AG04450 (cell line): ENCODE measurements at regions not wholly inside any gene's neighbourhood (a gene's known extent, or its start where the extent isn't known, plus 50 kb on each side); places are given as distances from the start of the nearest gene placed in this dataset.

Experiments used
- CTCF ChIA-PET: fragments of 300-600, 350-600 bp; formaldehyde crosslinking; extraction: SDS; loops from one replicate; lab custom pipeline; 2022; ENCODE audit warnings: antibody characterized with exemption, inconsistent platforms; lab: Charles Lee
- POLR2A ChIA-PET: fragments of 350-600 bp; formaldehyde crosslinking; extraction: SDS; loops from one replicate; lab custom pipeline; 2021; ENCODE audit warnings: antibody characterized with exemption, inconsistent platforms; lab: Yijun Ruan, JAX
- DNase-seq: peaks from one replicate; pipeline ENCODE4 v3.0.0-alpha.2; 2011; ENCODE audit warnings: low read depth, low spot score
- H3K27ac ChIP-seq: one replicate; pipeline ENCODE4 v1.5.1; 2012; ENCODE audit warnings: low read depth, low read length, control low read depth
- H3K27me3 ChIP-seq: one replicate; pipeline ENCODE4 v1.6.0; 2012; ENCODE audit warnings: low read length; ENCODE audit not compliant: control insufficient read depth, insufficient read depth
- H3K4me3 ChIP-seq: 2 replicates; pipeline ENCODE4 v1.5.1; 2011; ENCODE audit warnings: mild to moderate bottlenecking, low read depth, low read length, control low read depth
- H3K9me3 ChIP-seq: 2 replicates; pipeline ENCODE4 v1.5.1; 2012; ENCODE audit warnings: low read length; ENCODE audit not compliant: control insufficient read depth, insufficient read depth
- TF ChIP-seq, protein P1 (sequence below): IDR thresholded peaks from 2 replicates; pipeline ENCODE4 v1.5.1; 2011; ENCODE audit warnings: low read depth, low read length, control low read depth, inconsistent platforms

DNA sequence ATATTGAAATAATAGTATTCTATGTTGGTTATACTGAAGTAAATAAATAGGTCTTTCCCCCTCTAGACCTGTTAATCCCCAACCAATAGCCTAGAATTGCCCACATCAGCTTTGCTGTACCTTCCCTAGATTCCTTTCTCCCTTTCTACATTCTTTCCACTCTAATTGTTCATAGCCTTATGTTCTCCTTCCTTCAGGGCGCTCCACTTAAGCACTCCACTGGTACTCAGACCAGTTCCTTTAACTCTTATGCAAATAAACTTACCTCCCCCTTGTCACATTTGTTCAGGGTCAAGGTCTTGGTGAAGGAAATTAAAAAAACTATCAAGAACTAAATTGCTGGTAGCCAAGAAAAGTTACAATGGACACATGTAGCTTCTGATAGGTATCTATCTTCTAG lies 294.8 kb downstream of the UTP18 start:
- no peaks in the 10 kb centered on the region for H3K27me3 ChIP-seq
- no peak overlapping the region for H3K4me3 ChIP-seq
- CTCF ChIA-PET: no interaction called here
- TF ChIP-seq, protein P1, sequence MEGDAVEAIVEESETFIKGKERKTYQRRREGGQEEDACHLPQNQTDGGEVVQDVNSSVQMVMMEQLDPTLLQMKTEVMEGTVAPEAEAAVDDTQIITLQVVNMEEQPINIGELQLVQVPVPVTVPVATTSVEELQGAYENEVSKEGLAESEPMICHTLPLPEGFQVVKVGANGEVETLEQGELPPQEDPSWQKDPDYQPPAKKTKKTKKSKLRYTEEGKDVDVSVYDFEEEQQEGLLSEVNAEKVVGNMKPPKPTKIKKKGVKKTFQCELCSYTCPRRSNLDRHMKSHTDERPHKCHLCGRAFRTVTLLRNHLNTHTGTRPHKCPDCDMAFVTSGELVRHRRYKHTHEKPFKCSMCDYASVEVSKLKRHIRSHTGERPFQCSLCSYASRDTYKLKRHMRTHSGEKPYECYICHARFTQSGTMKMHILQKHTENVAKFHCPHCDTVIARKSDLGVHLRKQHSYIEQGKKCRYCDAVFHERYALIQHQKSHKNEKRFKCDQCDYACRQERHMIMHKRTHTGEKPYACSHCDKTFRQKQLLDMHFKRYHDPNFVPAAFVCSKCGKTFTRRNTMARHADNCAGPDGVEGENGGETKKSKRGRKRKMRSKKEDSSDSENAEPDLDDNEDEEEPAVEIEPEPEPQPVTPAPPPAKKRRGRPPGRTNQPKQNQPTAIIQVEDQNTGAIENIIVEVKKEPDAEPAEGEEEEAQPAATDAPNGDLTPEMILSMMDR: no peak
- no peak for DNase-seq
- H3K9me3 ChIP-seq: peaks cover 2% of the 10 kb centered on the region; the same call in 1 of the 2 replicates
- no peak overlapping the region for H3K27ac ChIP-seq
- POLR2A ChIA-PET: no interaction called here

DNA sequence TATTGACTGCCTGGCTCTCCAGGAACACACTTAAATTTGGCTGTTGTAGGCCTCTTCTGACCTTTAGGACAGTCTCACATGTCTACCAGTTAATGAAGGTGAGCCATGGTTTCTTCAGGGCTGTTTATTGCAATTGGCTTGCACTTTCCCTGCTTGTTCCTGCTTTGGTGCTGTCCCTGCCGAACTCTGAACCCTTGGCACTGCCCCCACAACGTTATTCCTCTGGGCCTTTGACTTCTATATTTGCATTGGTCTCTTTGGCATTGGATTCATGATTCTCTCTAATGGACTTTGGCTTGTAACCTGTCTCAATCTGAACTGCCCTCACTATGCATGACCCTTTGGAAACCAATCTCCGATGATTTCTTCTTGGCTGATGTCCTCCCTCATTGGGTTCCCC lies 299.4 kb downstream of the UTP18 start:
- no peak overlapping the region for H3K4me3 ChIP-seq
- ChIA-PET CTCF (no interaction called here), POLR2A (no interaction called here)
- no peak for DNase-seq
- H3K9me3 ChIP-seq: no peaks in the 10 kb centered on the region; the same call in 1 of the 2 replicates
- no peaks in the 10 kb centered on the region for H3K27me3 ChIP-seq
- no peak overlapping the region for H3K27ac ChIP-seq
- TF ChIP-seq, protein P1: no peak

- CTCF ChIA-PET: no interaction called here
- POLR2A ChIA-PET: no interaction called here
- no peak overlapping the region for H3K27ac ChIP-seq
- no peak overlapping the region for H3K4me3 ChIP-seq
- no peaks in the 10 kb centered on the region for H3K27me3 ChIP-seq
- no peak for DNase-seq
- no peaks in the 10 kb centered on the region; the same call in 1 of the 2 replicates for H3K9me3 ChIP-seq
- TF ChIP-seq, protein P1: no peak
Observed at GRCh38 chr17:51560398-51560797, 300.1 kb downstream of the UTP18 start.

GRCh38 chr17:51563961-51564360 lies 303.6 kb downstream of the UTP18 start:
- no peak overlapping the region for H3K4me3 ChIP-seq
- H3K27me3 ChIP-seq: no peaks in the 10 kb centered on the region
- TF ChIP-seq, protein P1: no peak
- CTCF ChIA-PET: no interaction called here
- DNase-seq: no peak
- POLR2A ChIA-PET: no interaction called here
- no peak overlapping the region for H3K27ac ChIP-seq
- H3K9me3 ChIP-seq: no peaks in the 10 kb centered on the region; the same call in 1 of the 2 replicates

DNA sequence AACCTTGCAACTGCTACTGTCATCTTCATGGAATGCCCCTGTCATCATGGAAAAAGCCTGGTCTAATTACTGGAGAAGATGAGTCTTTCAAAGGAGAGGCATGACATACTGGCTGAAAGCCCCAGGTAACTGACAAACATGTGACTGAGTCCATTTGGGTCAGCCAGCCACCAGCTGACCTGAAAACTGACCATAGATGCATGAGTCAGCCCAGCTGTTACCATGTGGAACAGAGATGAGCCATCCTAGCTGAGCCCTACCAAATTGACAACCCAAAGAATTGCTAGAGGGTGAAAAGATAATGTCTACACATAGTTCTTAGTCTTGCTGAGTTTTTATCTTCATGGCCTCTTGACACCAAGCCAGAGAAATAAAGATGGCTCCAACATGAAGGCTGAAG lies 311.8 kb downstream of the UTP18 start:
- Histone ChIP-seq H3K4me3 (no peak overlapping the region), H3K9me3 (peaks cover 7% of the 10 kb centered on the region; the same call in 1 of the 2 replicates), H3K27ac (no peak overlapping the region), H3K27me3 (no peaks in the 10 kb centered on the region)
- ChIA-PET POLR2A (no interaction called here), CTCF (no interaction called here)
- TF ChIP-seq, protein P1: no peak
- DNase-seq: no peak
